PC-3 (cell line): ENCODE measurements at regions not wholly inside any gene's neighbourhood (a gene's known extent, or its start where the extent isn't known, plus 50 kb on each side); places are given as distances from the start of the nearest gene placed in this dataset.

ENCODE experiments used
- ATAC-seq: fragments of 200-7000 bp; cut with Tn5 transposase; 2 replicates; pipeline ENCODE4 v1.9.1; 2020; ENCODE audit warnings: mild to moderate bottlenecking, moderate library complexity
- BruUV-seq: library from RNA; stranded (reverse); fragments of 400-500 nt; replicated peaks from 2 replicates; lab custom pipeline; 2021; lab: Mats Ljungman, UMichigan
- CTCF ChIA-PET: fragments of 300-600 bp; sonication (Branson Sonifier 250); formaldehyde crosslinking; loops from one replicate; lab custom pipeline; 2022; ENCODE audit warnings: antibody characterized with exemption; lab: Charles Lee
- POLR2A ChIA-PET: fragments of 300-600 bp; sonication (Branson Sonifier 250); formaldehyde crosslinking; loops from one replicate; lab custom pipeline; 2022; ENCODE audit warnings: antibody characterized with exemption; ENCODE audit not compliant: unreplicated experiment; lab: Charles Lee
- DNase-seq: peaks from one replicate; pipeline ENCODE4 v3.0.0-alpha.2; 2015
- H2AFZ ChIP-seq: fragments of 300-600 bp; sonication (generic); 2 replicates; pipeline ENCODE4 v1.6.0; 2016; ENCODE audit warnings: antibody characterized with exemption, low read length
- H3F3A ChIP-seq: fragments of 300-600 bp; sonication (generic); one replicate; pipeline ENCODE4 v1.6.0; 2017; ENCODE audit warnings: antibody characterized with exemption, low read length, control low read depth, mild to moderate bottlenecking; ENCODE audit not compliant: unreplicated experiment
- H3K27ac ChIP-seq: fragments of 300-600 bp; sonication (generic); 2 replicates; pipeline ENCODE4 v1.5.1; 2016; ENCODE audit warnings: mild to moderate bottlenecking, low read length
- H3K27me3 ChIP-seq: fragments of 300-600 bp; sonication (generic); 2 replicates; pipeline ENCODE4 v1.6.1; 2016; ENCODE audit warnings: low read length, mixed read lengths
- H3K36me3 ChIP-seq: fragments of 300-600 bp; sonication (generic); 2 replicates; pipeline ENCODE4 v1.6.1; 2016; ENCODE audit warnings: low read depth, mixed run types, low read length, mixed read lengths
- H3K4me1 ChIP-seq: fragments of 300-600 bp; sonication (generic); 2 replicates; pipeline ENCODE4 v1.5.1; 2016; ENCODE audit warnings: low read length; ENCODE audit not compliant: insufficient read depth
- H3K4me2 ChIP-seq: fragments of 300-600 bp; sonication (generic); 2 replicates; pipeline ENCODE4 v1.6.0; 2016; ENCODE audit warnings: low read length
- H3K4me3 ChIP-seq: fragments of 300-600 bp; sonication (generic); 2 replicates; pipeline ENCODE4 v1.5.1; 2016; ENCODE audit warnings: mild to moderate bottlenecking, low read length, mixed read lengths
- H3K79me2 ChIP-seq: fragments of 300-600 bp; sonication (generic); 2 replicates; pipeline ENCODE4 v1.6.1; 2017; ENCODE audit warnings: low read length, mixed read lengths
- H3K9ac ChIP-seq: fragments of 300-600 bp; sonication (generic); 2 replicates; pipeline ENCODE4 v1.6.0; 2016; ENCODE audit warnings: mild to moderate bottlenecking, low read length
- H3K9me2 ChIP-seq: fragments of 300-600 bp; sonication (generic); replicated peaks from 2 replicates; pipeline ENCODE4 v1.6.1; 2016; ENCODE audit warnings: mixed run types, low read length, mixed read lengths
- H3K9me3 ChIP-seq: fragments of 300-600 bp; sonication (generic); 2 replicates; pipeline ENCODE4 v1.6.1; 2016; ENCODE audit warnings: low read length, mixed read lengths
- H4K20me1 ChIP-seq: fragments of 300-600 bp; sonication (generic); 2 replicates; pipeline ENCODE4 v1.6.1; 2016; ENCODE audit warnings: low read length, mixed read lengths
- EZH2 ChIP-seq: fragments of 300-600 bp; sonication (generic); IDR thresholded peaks from one replicate; pipeline ENCODE4 v1.6.1; 2017; ENCODE audit warnings: antibody characterized with exemption, mild to moderate bottlenecking, low read length; ENCODE audit not compliant: unreplicated experiment
- EZH2phosphoT487 ChIP-seq: fragments of 300-600 bp; sonication (generic); IDR thresholded peaks from 2 replicates; pipeline ENCODE4 v1.6.1; 2018; ENCODE audit warnings: mild to moderate bottlenecking, antibody characterized with exemption, low read length, borderline replicate concordance
- intact Hi-C: fragments of 100-400 bp; cut with micrococcal nuclease; formaldehyde crosslinking; loops from 2 replicates; pipeline ENCODE4 v1.9.0; 2023
- TF ChIP-seq, protein P1 (sequence below): fragments of 300-600 bp; sonication (generic); conservative IDR thresholded peaks from 2 replicates; pipeline ENCODE4 v1.5.1; 2017; ENCODE audit warnings: antibody characterized with exemption, low read depth, mild to moderate bottlenecking, low read length

DNA sequence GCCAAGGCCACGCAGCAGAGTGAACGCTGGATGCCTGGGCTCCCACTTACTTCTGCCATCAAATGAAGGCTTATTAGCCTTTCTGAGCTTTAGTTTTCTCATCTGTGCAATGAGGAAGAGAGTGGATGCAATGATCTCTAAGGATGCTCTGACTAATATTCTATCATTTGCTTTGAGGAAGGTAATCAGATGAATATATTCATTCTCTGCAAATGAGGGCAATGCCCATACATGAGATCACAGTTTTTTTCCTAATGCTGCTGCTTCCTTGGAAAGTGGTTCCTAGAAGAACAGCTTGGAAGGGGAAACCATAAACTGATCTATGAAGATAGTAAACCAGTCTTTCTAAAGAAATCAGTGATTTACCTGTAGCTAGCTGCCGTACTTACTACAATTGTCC is 152.4 kb downstream of the NSG2 start:
- no peak for TF ChIP-seq EZH2phosphoT487
- no peak for TF ChIP-seq EZH2
- TF ChIP-seq, protein P1, sequence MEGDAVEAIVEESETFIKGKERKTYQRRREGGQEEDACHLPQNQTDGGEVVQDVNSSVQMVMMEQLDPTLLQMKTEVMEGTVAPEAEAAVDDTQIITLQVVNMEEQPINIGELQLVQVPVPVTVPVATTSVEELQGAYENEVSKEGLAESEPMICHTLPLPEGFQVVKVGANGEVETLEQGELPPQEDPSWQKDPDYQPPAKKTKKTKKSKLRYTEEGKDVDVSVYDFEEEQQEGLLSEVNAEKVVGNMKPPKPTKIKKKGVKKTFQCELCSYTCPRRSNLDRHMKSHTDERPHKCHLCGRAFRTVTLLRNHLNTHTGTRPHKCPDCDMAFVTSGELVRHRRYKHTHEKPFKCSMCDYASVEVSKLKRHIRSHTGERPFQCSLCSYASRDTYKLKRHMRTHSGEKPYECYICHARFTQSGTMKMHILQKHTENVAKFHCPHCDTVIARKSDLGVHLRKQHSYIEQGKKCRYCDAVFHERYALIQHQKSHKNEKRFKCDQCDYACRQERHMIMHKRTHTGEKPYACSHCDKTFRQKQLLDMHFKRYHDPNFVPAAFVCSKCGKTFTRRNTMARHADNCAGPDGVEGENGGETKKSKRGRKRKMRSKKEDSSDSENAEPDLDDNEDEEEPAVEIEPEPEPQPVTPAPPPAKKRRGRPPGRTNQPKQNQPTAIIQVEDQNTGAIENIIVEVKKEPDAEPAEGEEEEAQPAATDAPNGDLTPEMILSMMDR: no peak
- Histone ChIP-seq H4K20me1 (no peaks in the 10 kb centered on the region), H3K27ac (no peak overlapping the region), H3K9ac (no peak overlapping the region), H3K4me2 (no peak overlapping the region), H3K79me2 (no peaks in the 10 kb centered on the region), H2AFZ (no peak overlapping the region), H3K4me3 (no peak overlapping the region), H3F3A (no peaks in the 10 kb centered on the region), H3K4me1 (no peaks in the 10 kb centered on the region), H3K9me3 (no peaks in the 10 kb centered on the region), H3K27me3 (peaks cover 84% of the 10 kb centered on the region), H3K36me3 (no peaks in the 10 kb centered on the region), H3K9me2 (no peaks in the 10 kb centered on the region)
- no TSS peak for BruUV-seq
- intact Hi-C loops: no loop called here
- ChIA-PET CTCF (no interaction called here), POLR2A (no interaction called here)
- DNase-seq: no peak
- ATAC-seq: no peak

GRCh38 chr5:174198541-174198940 is 153.0 kb downstream of the NSG2 start:
- DNase-seq: no peak
- Histone ChIP-seq H3K9me2 (no peaks in the 10 kb centered on the region), H3K9me3 (no peaks in the 10 kb centered on the region), H3K4me3 (no peak overlapping the region), H3K4me2 (no peak overlapping the region), H3K36me3 (no peaks in the 10 kb centered on the region), H3K79me2 (no peaks in the 10 kb centered on the region), H2AFZ (no peak overlapping the region), H3K27ac (no peak overlapping the region), H3K9ac (no peak overlapping the region), H3K4me1 (no peaks in the 10 kb centered on the region), H3F3A (no peaks in the 10 kb centered on the region), H4K20me1 (no peaks in the 10 kb centered on the region), H3K27me3 (peaks cover 84% of the 10 kb centered on the region)
- BruUV-seq: no TSS peak
- intact Hi-C loops: no loop called here
- no peak for ATAC-seq
- CTCF ChIA-PET: no interaction called here
- POLR2A ChIA-PET: no interaction called here
- no peak for TF ChIP-seq EZH2
- TF ChIP-seq, protein P1: no peak
- no peak for TF ChIP-seq EZH2phosphoT487

- POLR2A ChIA-PET: no interaction called here
- no peak overlapping the region for H3K4me3 ChIP-seq
- H3K27me3 ChIP-seq: peaks cover 82% of the 10 kb centered on the region
- no peaks in the 10 kb centered on the region for H3K9me2 ChIP-seq
- no peaks in the 10 kb centered on the region for H3K36me3 ChIP-seq
- no peaks in the 10 kb centered on the region for H3F3A ChIP-seq
- intact Hi-C loops: no loop called here
- DNase-seq (no peak), ATAC-seq (no peak)
- no peaks in the 10 kb centered on the region for H4K20me1 ChIP-seq
- H3K79me2 ChIP-seq: no peaks in the 10 kb centered on the region
- no peak overlapping the region for H3K9ac ChIP-seq
- TF ChIP-seq EZH2: no peak
- no peak for TF ChIP-seq EZH2phosphoT487
- TF ChIP-seq, protein P1: no peak
- no peak overlapping the region for H3K4me2 ChIP-seq
- no peaks in the 10 kb centered on the region for H3K4me1 ChIP-seq
- no TSS peak for BruUV-seq
- CTCF ChIA-PET: no interaction called here
- H3K27ac ChIP-seq: no peak overlapping the region
- no peak overlapping the region for H2AFZ ChIP-seq
- H3K9me3 ChIP-seq: no peaks in the 10 kb centered on the region
These were observed 157.5 kb downstream of the NSG2 start for GRCh38 chr5:174202996-174203395.
